ENCODE measurements at regions not wholly inside any gene's neighbourhood (a gene's known extent, or its start where the extent isn't known, plus 50 kb on each side); places are given as distances from the start of the nearest gene placed in this dataset.

GRCh38 chr5:116685069-116685468 is 110.4 kb upstream of the SEMA6A start (continued):
- no peak for TF ChIP-seq ZNF263 (CRISPR knock-in tag; IDR thresholded peaks at IDR 0.05; ENCODE audit: low read depth)
- TF ChIP-seq EMX1 (CRISPR knock-in tag; IDR thresholded peaks at IDR 0.05): no peak
- no peak for TF ChIP-seq JAZF1 (CRISPR knock-in tag; IDR thresholded peaks at IDR 0.05)
- TF ChIP-seq TCF7 (CRISPR knock-in tag; IDR thresholded peaks at IDR 0.05; ENCODE audit: low read depth): no peak

GRCh38 chr5:116681334-116682013 is 106.9 kb upstream of the SEMA6A start:
- ATAC-seq (no peak), DNase-seq (ENCODE audit: low spot score) (no peak)
- ChIA-PET POLR2A (no interaction called here), CTCF (no interaction called here)
- TF ChIP-seq TEAD4 (CRISPR knock-in tag; IDR thresholded peaks at IDR 0.05) (no peak), MLX (CRISPR knock-in tag; IDR thresholded peaks at IDR 0.05) (no peak), NR3C1 (CRISPR knock-in tag; conservative IDR thresholded peaks at IDR 0.05; ENCODE audit: low read depth) (no peak), TEAD1 (CRISPR knock-in tag; IDR thresholded peaks at IDR 0.05) (no peak), E2F5 (CRISPR knock-in tag; IDR thresholded peaks at IDR 0.05) (no peak), NR1H2 (CRISPR knock-in tag; IDR thresholded peaks at IDR 0.05) (no peak), ESRRA (CRISPR knock-in tag; IDR thresholded peaks at IDR 0.05; ENCODE audit: borderline replicate concordance) (no peak), ATF2 (CRISPR knock-in tag; IDR thresholded peaks at IDR 0.05; ENCODE audit: borderline replicate concordance, low read depth) (no peak), ZNF423 (CRISPR knock-in tag; IDR thresholded peaks at IDR 0.05) (no peak), CREM (CRISPR knock-in tag; IDR thresholded peaks at IDR 0.05) (no peak), KAT7 (CRISPR knock-in tag; IDR thresholded peaks at IDR 0.05; ENCODE audit: borderline replicate concordance) (no peak), SOX15 (CRISPR knock-in tag; IDR thresholded peaks at IDR 0.05) (no peak), GRHL2 (CRISPR knock-in tag; IDR thresholded peaks at IDR 0.05; ENCODE audit: insufficient replicate concordance, severe bottlenecking) (no peak)
- Mint-ChIP-seq H3K4me1 (peaks cover 17% of the 10 kb centered on the region), H3K36me3 (no peaks in the 10 kb centered on the region), H3K4me3 (no peak overlapping the region), H3K27me3 (ENCODE audit: low read depth) (peaks cover 2% of the 10 kb centered on the region; the same call in 1 of the 2 replicates), H3K27ac (no peak overlapping the region), H3K9me3 (no peaks in the 10 kb centered on the region)

- H3K9me3 Mint-ChIP-seq: no peaks in the 10 kb centered on the region
- CTCF ChIA-PET: no interaction called here
- POLR2A ChIA-PET: no interaction called here
- no peak overlapping the region for H3K4me3 Mint-ChIP-seq
- TF ChIP-seq ARID4B (CRISPR knock-in tag; IDR thresholded peaks at IDR 0.05; ENCODE audit: borderline replicate concordance) (no peak), ZBTB43 (CRISPR knock-in tag; IDR thresholded peaks at IDR 0.05) (no peak), MLX (CRISPR knock-in tag; IDR thresholded peaks at IDR 0.05) (no peak), FOXK1 (CRISPR knock-in tag; IDR thresholded peaks at IDR 0.05) (no peak), IRF2 (CRISPR knock-in tag; IDR thresholded peaks at IDR 0.05; ENCODE audit: borderline replicate concordance, low read depth) (no peak)
- H3K27ac Mint-ChIP-seq: no peak overlapping the region
- H3K4me1 Mint-ChIP-seq: no peaks in the 10 kb centered on the region; the same call in 1 of the 2 replicates
- H3K36me3 Mint-ChIP-seq: no peaks in the 10 kb centered on the region
- peaks cover 2% of the 10 kb centered on the region; the same call in 1 of the 2 replicates for H3K27me3 Mint-ChIP-seq (ENCODE audit: low read depth)
- DNase-seq (ENCODE audit: low spot score) (no peak), ATAC-seq (no peak)
Observed at GRCh38 chr5:116675626-116675910, 100.9 kb upstream of the SEMA6A start.
